B cell (primary cell): ENCODE measurements at regions not wholly inside any gene's neighbourhood (a gene's known extent, or its start where the extent isn't known, plus 50 kb on each side); places are given as distances from the start of the nearest gene placed in this dataset.

Experiments
- ATAC-seq: fragments of 200-7000 bp; cut with Tn5 transposase; one replicate; pipeline ENCODE4 v1.10.0; 2021; ENCODE audit warnings: low read depth, mild to moderate bottlenecking, moderate number of reproducible peaks, moderate library complexity
- CTCF ChIA-PET: fragments of 350-600 bp; sonication (Branson Sonifier 250); formaldehyde crosslinking; loops from one replicate; lab custom pipeline; 2021; ENCODE audit warnings: antibody characterized with exemption, inconsistent platforms; lab: Charles Lee
- POLR2A ChIA-PET: fragments of 350-600 bp; sonication (Branson Sonifier 250); formaldehyde crosslinking; loops from one replicate; lab custom pipeline; 2021; ENCODE audit warnings: antibody characterized with exemption; lab: Charles Lee
- DNase-seq: peaks from one replicate; pipeline ENCODE4 v3.0.0; 2013
- H2AFZ ChIP-seq: 2 replicates; pipeline ENCODE4 v1.6.1; 2012; ENCODE audit warnings: mild to moderate bottlenecking, low read depth, low read length; ENCODE audit not compliant: insufficient read depth, poor library complexity, severe bottlenecking
- H3K27ac ChIP-seq, 2 donors: 1 replicate in 1 of 2; 2 replicates in 1 of 2; pipeline ENCODE4 v1.5.1; 2012 to 2013; ENCODE audit warnings: low read length in 2 of 2, mild to moderate bottlenecking in 2 of 2, moderate library complexity in 1 of 2
- H3K27me3 ChIP-seq, 4 experiments: fragments of 200-600 bp in 1 of 4; sonication (generic) in 1 of 4; replicated peaks in 1 of 4; 1 replicate in 2 of 4; 2 replicates in 2 of 4; pipeline versions ENCODE4 v1.6.1 to v1.7.0; 2013 to 2016; ENCODE audit warnings: low read length in 3 of 4, mild to moderate bottlenecking in 2 of 4, mixed read lengths in 1 of 4, moderate library complexity in 1 of 4; ENCODE audit not compliant: insufficient read depth in 4 of 4, control insufficient read depth in 3 of 4; ENCODE audit errors: control extremely low read depth in 1 of 4
- H3K36me3 ChIP-seq, 2 experiments: replicated peaks in 1 of 2; 1 replicate in 1 of 2; 2 replicates in 1 of 2; pipeline versions ENCODE4 v1.6.1 to v1.7.1; 2013; ENCODE audit warnings: low read length in 1 of 2; ENCODE audit not compliant: insufficient read depth in 2 of 2, control insufficient read depth in 1 of 2; ENCODE audit errors: control extremely low read depth in 1 of 2, extremely low read depth in 1 of 2
- H3K4me1 ChIP-seq, 2 donors: fragments of 200-600 bp in 1 of 2; sonication (generic) in 1 of 2; 1 replicate in 1 of 2; 2 replicates in 1 of 2; pipeline versions ENCODE4 v1.5.1 to v1.6.1; 2013 to 2017; ENCODE audit warnings: low read length in 2 of 2; ENCODE audit not compliant: control insufficient read depth in 2 of 2, insufficient read depth in 2 of 2
- H3K4me2 ChIP-seq: replicated peaks from 2 replicates; pipeline ENCODE3; 2012; ENCODE audit warnings: mild to moderate bottlenecking, low read depth, low read length; ENCODE audit not compliant: poor library complexity, severe bottlenecking
- H3K4me3 ChIP-seq, 5 experiments: fragments of 200-600 bp in 1 of 5; sonication (generic) in 1 of 5; 1 replicate in 3 of 5; 2 replicates in 2 of 5; pipeline versions ENCODE4 v1.5.1 to v1.7.0; 2011 to 2016; ENCODE audit warnings: low read length in 4 of 5, mild to moderate bottlenecking in 4 of 5, low read depth in 2 of 5, control low read depth in 1 of 5, moderate library complexity in 1 of 5; ENCODE audit not compliant: insufficient read depth in 1 of 5; ENCODE audit errors: control extremely low read depth in 1 of 5, extremely low read depth in 1 of 5
- H3K79me2 ChIP-seq: fragments of 200-600 bp; sonication (generic); one replicate; pipeline ENCODE4 v1.6.0; 2016; ENCODE audit warnings: low read length; ENCODE audit not compliant: control insufficient read depth, insufficient read depth
- H3K9ac ChIP-seq: fragments of 200-600 bp; sonication (generic); 2 replicates; pipeline ENCODE4 v1.6.1; 2017; ENCODE audit warnings: mild to moderate bottlenecking, low read length, moderate library complexity
- H3K9me3 ChIP-seq, 3 donors: one replicate each; pipeline versions ENCODE4 v1.6.1 to v1.7.1; 2013; ENCODE audit warnings: low read length in 2 of 3; ENCODE audit not compliant: control insufficient read depth in 2 of 3, insufficient read depth in 1 of 3; ENCODE audit errors: control extremely low read depth in 1 of 3
- H4K20me1 ChIP-seq: 2 replicates; pipeline ENCODE4 v1.6.0; 2012; ENCODE audit warnings: mild to moderate bottlenecking, low read length; ENCODE audit not compliant: insufficient read depth, control insufficient read depth, poor library complexity, severe bottlenecking
- H3K27ac Mint-ChIP-seq: one replicate; pipeline ENCODE4 v1.8.0; 2021; ENCODE audit warnings: mixed read lengths
- H3K27me3 Mint-ChIP-seq: one replicate; pipeline ENCODE4 v1.8.0; 2021; ENCODE audit warnings: mixed read lengths
- H3K4me1 Mint-ChIP-seq: one replicate; pipeline ENCODE4 v1.8.0; 2021; ENCODE audit warnings: mixed read lengths
- H3K4me3 Mint-ChIP-seq: one replicate; pipeline ENCODE4 v1.8.0; 2021; ENCODE audit warnings: mixed read lengths
- H3K9me3 Mint-ChIP-seq: one replicate; pipeline ENCODE4 v1.8.0; 2022; ENCODE audit warnings: mixed read lengths; ENCODE audit not compliant: insufficient read depth
- EZH2 ChIP-seq: IDR thresholded peaks from 2 replicates; pipeline ENCODE4 v1.6.1; 2012; ENCODE audit warnings: borderline replicate concordance, low read depth, mild to moderate bottlenecking, moderate library complexity, low read length; ENCODE audit not compliant: insufficient read depth, poor library complexity, severe bottlenecking
- WGBS: methylation state at CpG from one replicate; pipeline ENCODE4 v1.1.5; 2013; ENCODE audit warnings: missing lambda C conversion rate; ENCODE audit not compliant: insufficient coverage; 5-methylcytosine and 5-hydroxymethylcytosine counted together
- intact Hi-C: fragments of 100-400 bp; cut with micrococcal nuclease; formaldehyde crosslinking; loops from one replicate; pipeline ENCODE4 v1.10.0; 2022
- TF ChIP-seq, protein P1 (sequence below): fragments of 200-600 bp; IDR thresholded peaks from one replicate; pipeline ENCODE4 v1.8.0; 2022; ENCODE audit warnings: antibody characterized with exemption, mild to moderate bottlenecking

DNA sequence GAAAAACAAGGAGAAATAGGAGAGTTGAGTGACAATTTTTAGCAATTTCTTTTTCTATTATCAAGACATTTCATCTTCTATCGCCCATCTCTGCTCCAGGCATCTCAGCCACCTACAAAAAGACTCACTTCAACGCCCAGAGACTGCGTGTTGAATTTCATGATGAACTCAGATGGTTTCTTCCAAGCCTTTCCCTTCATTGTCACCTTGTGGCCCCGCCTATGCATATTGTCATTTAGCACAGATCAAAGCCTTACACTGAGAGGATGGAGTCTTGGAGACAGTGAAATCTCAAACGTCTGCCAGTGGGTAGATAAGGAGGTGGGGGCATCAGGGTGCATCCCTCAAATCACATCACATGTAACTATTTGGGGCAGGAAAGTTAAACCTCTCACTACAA is 319.4 kb downstream of the SIPA1L2 start:
- H3K4me2 ChIP-seq: no peak overlapping the region
- intact Hi-C loops: no loop called here
- H3K27ac ChIP-seq: no peak overlapping the region
- H3K9ac ChIP-seq: no peak overlapping the region
- POLR2A ChIA-PET: no interaction called here
- Mint-ChIP-seq H3K4me3 (no peak overlapping the region), H3K27me3 (peaks cover 6% of the 10 kb centered on the region), H3K27ac (no peak overlapping the region), H3K9me3 (peaks cover 7% of the 10 kb centered on the region), H3K4me1 (no peaks in the 10 kb centered on the region)
- no peaks in the 10 kb centered on the region for H4K20me1 ChIP-seq
- H3K9me3 ChIP-seq: peaks cover 0 to 12% (median 0%) of the 10 kb centered on the region in 3 donors
- ATAC-seq: no peak
- CTCF ChIA-PET: no interaction called here
- no peak overlapping the region for H3K4me3 ChIP-seq
- TF ChIP-seq, protein P1, sequence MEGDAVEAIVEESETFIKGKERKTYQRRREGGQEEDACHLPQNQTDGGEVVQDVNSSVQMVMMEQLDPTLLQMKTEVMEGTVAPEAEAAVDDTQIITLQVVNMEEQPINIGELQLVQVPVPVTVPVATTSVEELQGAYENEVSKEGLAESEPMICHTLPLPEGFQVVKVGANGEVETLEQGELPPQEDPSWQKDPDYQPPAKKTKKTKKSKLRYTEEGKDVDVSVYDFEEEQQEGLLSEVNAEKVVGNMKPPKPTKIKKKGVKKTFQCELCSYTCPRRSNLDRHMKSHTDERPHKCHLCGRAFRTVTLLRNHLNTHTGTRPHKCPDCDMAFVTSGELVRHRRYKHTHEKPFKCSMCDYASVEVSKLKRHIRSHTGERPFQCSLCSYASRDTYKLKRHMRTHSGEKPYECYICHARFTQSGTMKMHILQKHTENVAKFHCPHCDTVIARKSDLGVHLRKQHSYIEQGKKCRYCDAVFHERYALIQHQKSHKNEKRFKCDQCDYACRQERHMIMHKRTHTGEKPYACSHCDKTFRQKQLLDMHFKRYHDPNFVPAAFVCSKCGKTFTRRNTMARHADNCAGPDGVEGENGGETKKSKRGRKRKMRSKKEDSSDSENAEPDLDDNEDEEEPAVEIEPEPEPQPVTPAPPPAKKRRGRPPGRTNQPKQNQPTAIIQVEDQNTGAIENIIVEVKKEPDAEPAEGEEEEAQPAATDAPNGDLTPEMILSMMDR: no peak
- no peak for TF ChIP-seq EZH2
- H2AFZ ChIP-seq: no peak overlapping the region
- no peaks in the 10 kb centered on the region for H3K36me3 ChIP-seq
- WGBS: 66% methylated on average over 3 of the region's 5 CpGs
- no peaks in the 10 kb centered on the region for H3K79me2 ChIP-seq
- H3K27me3 ChIP-seq: no peaks in the 10 kb centered on the region
- DNase-seq: no peak
- H3K4me1 ChIP-seq: no peaks in the 10 kb centered on the region

- H3K27ac Mint-ChIP-seq: no peak overlapping the region
- Histone ChIP-seq H4K20me1 (no peaks in the 10 kb centered on the region), H3K27ac (no peak overlapping the region), H3K4me3 (no peak overlapping the region), H3K9ac (no peak overlapping the region), H3K36me3 (no peaks in the 10 kb centered on the region), H2AFZ (no peak overlapping the region), H3K9me3 (peaks cover 0 to 9% (median 0%) of the 10 kb centered on the region in 3 donors), H3K79me2 (no peaks in the 10 kb centered on the region), H3K27me3 (no peaks in the 10 kb centered on the region), H3K4me1 (no peaks in the 10 kb centered on the region), H3K4me2 (no peak overlapping the region)
- WGBS: 50% methylated on average over 2 of the region's 3 CpGs
- H3K4me1 Mint-ChIP-seq: no peaks in the 10 kb centered on the region
- no peak for ATAC-seq
- H3K4me3 Mint-ChIP-seq: no peak overlapping the region
- peaks cover 3% of the 10 kb centered on the region for H3K27me3 Mint-ChIP-seq
- H3K9me3 Mint-ChIP-seq: peaks cover 4% of the 10 kb centered on the region
- ChIA-PET POLR2A (no interaction called here), CTCF (no interaction called here)
- TF ChIP-seq, protein P1: no peak
- TF ChIP-seq EZH2: no peak
- intact Hi-C loops: no loop called here
- DNase-seq: no peak
These were observed 321.3 kb downstream of the SIPA1L2 start for GRCh38 chr1:232308616-232309015.
